SHP77 (cell line): ENCODE measurements at regions not wholly inside any gene's neighbourhood (a gene's known extent, or its start where the extent isn't known, plus 50 kb on each side); places are given as distances from the start of the nearest gene placed in this dataset.
A peak's percentile ranks its signal among the peaks of the same experiment; 100 is the strongest.

Experiments
- DNase-seq, 2 experiments: peaks; one replicate each; lab custom pipeline; 2025; lab: John Stamatoyannopoulos, UW

DNA sequence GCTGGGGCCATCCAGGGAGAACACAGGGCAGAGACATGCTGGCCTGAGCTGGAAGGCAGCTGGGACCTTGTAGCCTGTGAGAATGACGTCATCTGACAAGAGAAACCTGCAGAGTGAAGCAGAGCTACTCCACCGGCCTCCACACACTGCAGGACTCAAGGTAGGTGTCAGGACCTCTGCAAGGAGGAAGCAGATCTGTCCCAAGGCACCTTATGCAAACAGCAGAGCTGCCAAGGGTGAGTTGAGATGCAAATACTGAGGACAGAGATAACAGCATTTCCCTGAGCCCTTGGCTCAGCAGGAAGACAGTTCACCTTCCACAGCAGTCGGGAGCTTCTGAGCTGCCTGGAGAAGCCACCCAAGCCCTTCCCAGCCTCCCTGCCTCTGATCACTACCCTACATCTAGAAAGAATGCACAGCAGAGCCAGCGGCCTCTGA, 51.9 kb upstream of the IGSF9B start:
- DNase-seq = peak in 1 of 2 experiments; percentile 50

DNA sequence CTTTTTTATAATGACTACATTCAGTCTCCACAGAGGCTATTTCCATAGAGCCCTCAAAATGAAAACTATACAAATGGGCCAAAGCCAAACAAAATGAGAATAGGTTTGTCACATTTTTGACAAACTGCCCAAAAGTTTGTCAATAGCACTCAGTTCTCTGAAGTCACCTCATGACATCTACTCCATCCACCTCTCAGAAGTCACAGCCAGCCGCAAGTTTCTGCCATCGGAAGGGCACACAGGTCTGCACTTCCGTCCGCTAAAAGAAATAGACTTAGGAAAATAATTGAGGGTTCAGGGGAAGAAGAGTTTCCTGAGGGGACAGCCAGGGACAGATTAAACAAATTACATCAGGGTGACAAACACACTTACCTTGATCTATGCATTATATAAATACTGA, 55.4 kb upstream of the JAM3 start:
- DNase-seq = no peak

DNA sequence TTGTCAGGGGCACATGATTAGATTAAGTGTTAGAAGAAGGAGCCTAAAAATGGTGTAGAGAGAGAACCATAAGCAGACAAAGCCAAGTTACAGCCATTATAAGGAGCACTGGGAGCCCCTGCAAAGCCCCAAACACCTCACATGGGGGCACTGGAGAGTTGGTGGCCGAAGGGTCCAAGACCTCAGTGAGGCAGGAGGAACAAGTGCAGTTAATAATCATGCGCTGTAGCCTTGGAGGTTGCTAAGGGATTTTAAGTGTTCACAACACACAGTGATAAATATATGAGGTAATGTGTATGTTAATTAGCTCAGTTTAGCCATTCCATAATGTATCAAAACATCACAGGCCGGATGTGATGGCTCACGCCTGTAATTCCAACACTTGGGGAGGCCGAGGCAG, 54.4 kb upstream of the JAM3 start:
- peak; percentile 64 to 66 for DNase-seq

DNA sequence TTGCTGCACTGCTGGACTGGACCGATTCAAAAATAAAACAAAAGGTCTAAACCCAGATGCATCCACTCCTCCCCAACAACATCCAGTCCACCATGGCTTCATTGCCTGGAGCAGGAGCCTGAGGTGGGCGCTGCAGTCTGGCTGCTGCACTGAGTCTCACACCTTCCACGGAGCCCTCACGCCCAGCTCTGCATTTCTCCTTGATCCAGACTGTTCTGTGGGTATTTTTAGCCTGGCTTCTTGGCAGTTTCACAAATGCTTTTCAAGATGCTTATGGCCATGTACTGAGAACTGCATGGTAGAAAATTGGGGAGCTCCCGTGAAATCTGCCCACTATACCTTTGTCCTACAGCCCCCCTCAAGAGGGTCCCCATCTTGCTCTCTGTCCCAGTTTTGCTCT, 53.3 kb upstream of the JAM3 start:
- no peak for DNase-seq

DNA sequence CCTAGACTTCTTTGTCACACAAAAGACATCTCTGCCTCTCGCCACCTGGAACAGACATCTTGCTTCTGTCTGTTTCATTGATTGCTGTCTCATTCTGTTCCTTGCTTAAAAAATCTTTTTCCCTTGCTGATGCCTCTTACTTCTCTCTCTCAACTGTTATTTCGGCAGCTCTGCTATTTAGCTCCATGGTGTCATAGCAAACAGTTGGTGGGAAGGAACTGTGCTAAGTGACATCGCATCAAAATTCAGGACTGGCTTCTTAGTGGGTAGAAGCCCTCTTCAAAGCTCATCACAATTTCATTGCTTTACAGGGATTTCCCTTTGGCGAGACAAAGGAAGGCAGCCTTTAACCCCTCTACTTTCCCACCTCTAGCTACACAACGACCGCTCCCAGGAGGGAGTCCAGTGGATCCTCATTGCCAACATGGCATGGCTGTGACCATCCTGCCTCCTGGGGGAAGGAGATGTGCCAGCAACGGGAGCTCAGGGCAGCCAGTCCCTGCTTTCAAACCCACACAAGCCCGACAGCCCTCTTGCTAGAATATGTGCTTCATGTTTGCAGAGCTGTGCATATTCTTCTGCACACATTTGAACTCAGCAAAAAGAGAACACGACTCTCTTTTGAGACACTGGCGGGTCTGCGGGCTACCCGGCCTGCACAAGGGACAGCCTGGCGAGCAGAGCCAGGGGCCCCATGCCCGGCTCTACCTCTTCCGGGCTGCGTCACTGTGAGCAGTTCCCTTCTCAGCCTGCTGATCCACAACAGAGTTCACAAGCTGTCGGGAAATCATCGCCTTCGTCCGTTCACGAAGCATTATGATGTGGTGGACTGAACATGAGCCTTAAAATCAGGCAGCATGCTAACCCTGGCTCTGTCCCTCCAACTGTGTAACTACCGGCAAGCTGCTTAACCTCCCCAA, 51.1 kb upstream of the JAM3 start:
- no peak for DNase-seq
